GM12872 (cell line): ENCODE measurements at regions not wholly inside any gene's neighbourhood (a gene's known extent, or its start where the extent isn't known, plus 50 kb on each side); places are given as distances from the start of the nearest gene placed in this dataset.

Source experiments
- TF ChIP-seq, protein P1 (sequence below): IDR thresholded peaks from 3 replicates; pipeline ENCODE4 v1.5.1; 2011; ENCODE audit warnings: low read depth, mild to moderate bottlenecking, low read length, moderate library complexity; ENCODE audit not compliant: insufficient read depth

DNA sequence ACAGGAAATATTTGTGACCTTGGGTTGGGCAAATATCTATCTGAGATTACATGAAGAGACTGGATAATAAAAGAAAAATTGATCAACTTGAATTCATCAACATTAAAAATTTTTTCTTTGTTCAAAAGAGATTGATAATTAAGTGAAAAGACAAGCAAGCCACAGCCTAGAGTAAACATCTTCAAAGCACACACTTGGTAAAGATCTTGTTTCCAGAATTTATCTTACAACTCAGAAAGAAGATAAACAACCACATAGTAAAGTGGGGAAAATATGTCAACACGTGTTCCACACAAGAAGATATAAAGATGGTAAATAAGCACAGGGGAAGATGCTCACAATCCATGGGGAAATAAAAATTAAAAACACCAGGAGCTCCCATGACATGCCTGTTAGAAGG is 195.9 kb downstream of the SOX11 start:
- TF ChIP-seq, protein P1, sequence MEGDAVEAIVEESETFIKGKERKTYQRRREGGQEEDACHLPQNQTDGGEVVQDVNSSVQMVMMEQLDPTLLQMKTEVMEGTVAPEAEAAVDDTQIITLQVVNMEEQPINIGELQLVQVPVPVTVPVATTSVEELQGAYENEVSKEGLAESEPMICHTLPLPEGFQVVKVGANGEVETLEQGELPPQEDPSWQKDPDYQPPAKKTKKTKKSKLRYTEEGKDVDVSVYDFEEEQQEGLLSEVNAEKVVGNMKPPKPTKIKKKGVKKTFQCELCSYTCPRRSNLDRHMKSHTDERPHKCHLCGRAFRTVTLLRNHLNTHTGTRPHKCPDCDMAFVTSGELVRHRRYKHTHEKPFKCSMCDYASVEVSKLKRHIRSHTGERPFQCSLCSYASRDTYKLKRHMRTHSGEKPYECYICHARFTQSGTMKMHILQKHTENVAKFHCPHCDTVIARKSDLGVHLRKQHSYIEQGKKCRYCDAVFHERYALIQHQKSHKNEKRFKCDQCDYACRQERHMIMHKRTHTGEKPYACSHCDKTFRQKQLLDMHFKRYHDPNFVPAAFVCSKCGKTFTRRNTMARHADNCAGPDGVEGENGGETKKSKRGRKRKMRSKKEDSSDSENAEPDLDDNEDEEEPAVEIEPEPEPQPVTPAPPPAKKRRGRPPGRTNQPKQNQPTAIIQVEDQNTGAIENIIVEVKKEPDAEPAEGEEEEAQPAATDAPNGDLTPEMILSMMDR: no peak

DNA sequence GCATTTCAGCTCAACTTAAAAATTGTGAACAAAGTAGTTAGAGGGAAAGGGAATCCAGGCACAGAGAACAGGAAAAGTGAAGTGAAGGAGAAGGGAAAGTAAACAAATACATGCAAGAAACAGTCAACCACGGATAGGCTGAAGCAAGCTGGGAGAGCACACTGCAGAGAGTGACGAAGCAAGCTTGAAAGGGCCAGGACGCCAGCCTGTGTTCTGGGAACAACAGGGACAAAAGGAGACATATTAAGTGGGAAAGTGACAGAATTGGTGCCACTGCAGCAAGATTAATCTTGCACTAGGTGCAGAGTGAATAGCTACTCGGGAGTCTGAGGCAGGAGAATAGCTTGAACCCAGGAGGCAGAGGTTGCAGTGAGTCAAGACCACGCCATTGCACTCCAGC is 197.3 kb downstream of the SOX11 start:
- TF ChIP-seq, protein P1: no peak

DNA sequence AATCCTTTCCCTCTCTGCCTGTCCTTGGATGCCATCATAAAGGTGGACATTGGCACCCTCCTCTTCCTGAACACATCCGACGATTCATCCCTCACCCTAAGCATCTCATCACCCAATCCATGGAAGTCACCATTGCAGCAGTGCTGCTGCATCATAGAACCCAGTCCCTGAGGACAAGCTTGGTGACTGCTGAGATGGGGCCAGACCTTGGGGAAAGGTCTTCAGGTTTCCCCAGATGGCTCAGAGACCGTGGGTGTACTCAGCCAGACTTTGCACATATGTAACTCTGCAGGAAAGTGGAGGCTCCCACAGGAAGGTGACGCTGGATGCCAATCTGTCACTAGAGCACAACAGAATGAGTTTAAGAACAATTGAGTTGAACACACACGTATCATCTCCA is 202.2 kb downstream of the SOX11 start:
- TF ChIP-seq, protein P1: no peak

DNA sequence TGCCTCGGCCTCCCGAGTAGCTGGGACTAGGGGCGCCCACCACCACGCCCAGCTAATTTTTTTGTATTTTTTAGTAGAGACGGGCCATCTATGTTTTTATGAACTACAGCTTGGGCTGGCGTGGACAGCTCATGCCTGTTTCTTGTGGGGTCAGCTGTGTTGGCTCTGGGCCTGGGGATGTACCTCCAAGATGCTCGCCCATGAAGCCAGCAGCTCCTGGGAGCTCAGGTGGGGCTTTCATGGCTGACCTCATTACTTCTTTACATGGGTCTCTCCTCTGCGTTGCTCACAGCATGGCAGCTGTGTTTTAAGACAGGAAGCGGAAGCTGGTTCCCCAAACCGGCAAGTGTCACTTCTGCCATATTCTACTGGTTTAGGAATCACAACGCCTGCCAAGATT is 203.1 kb downstream of the SOX11 start:
- TF ChIP-seq, protein P1: no peak

GRCh38 chr2:5897249-5897648 is 205.1 kb downstream of the SOX11 start:
- TF ChIP-seq, protein P1: no peak

- TF ChIP-seq, protein P1: no peak
Observed at GRCh38 chr2:5898667-5899066, 206.5 kb downstream of the SOX11 start.

DNA sequence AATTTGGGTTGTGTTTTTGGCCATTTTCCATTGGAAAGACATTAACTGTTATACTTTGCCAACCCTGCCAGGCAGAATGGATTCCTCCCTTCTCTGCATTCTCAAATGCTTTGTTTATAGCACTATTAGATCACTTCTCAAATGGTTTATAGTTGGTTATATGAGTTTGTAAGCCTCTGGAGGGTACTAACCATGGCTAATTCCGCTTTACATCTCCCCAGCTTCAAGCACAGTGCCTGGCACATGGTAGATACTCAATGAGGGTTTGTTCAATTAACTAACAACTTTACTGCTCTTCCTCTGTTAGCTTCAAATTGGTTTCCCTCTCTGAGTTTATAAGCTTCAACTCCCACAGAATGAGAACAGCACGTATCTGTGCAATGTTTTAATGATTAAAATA is 213.5 kb downstream of the SOX11 start:
- TF ChIP-seq, protein P1: no peak

DNA sequence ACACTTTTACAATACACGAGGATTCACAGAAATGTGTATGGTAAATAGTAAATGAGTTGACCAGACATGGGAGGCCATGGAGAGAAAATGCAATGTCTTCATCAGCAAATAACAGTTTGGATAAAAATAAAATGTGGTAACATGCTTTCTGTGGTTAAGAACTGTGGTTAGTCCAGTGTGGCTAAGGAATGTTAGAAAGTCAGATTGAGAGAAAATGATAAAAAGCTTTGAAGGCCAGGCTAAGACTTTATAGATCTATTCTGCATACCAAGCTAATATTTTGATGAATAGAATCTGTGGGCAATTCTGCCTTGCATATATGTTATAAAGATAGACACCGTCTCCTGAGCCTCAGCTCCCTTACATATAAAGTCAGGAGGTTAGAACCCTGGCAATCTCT is 215.9 kb downstream of the SOX11 start:
- TF ChIP-seq, protein P1: no peak
